ENCODE measurements at regions not wholly inside any gene's neighbourhood (a gene's known extent, or its start where the extent isn't known, plus 50 kb on each side); places are given as distances from the start of the nearest gene placed in this dataset.

GRCh38 chr15:95795386-95795785 is 535.1 kb upstream of the NR2F2 start:
- CTCF ChIA-PET, result no interaction called here
- DNase-seq (no peak), ATAC-seq (no peak)
- Mint-ChIP-seq H3K4me1 (ENCODE audit: low read depth) (no peaks in the 10 kb centered on the region), H3K27ac (no peak overlapping the region), H3K9me3 (no peaks in the 10 kb centered on the region), H3K36me3 (ENCODE audit: low read depth) (no peaks in the 10 kb centered on the region), H3K27me3 (peaks cover 7% of the 10 kb centered on the region), H3K4me3 (no peak overlapping the region)
- intact Hi-C loops (cut with micrococcal nuclease), result no loop called here
- TF ChIP-seq CTCF (IDR thresholded peaks at IDR 0.05), result no peak
- POLR2A ChIA-PET, result no interaction called here

DNA sequence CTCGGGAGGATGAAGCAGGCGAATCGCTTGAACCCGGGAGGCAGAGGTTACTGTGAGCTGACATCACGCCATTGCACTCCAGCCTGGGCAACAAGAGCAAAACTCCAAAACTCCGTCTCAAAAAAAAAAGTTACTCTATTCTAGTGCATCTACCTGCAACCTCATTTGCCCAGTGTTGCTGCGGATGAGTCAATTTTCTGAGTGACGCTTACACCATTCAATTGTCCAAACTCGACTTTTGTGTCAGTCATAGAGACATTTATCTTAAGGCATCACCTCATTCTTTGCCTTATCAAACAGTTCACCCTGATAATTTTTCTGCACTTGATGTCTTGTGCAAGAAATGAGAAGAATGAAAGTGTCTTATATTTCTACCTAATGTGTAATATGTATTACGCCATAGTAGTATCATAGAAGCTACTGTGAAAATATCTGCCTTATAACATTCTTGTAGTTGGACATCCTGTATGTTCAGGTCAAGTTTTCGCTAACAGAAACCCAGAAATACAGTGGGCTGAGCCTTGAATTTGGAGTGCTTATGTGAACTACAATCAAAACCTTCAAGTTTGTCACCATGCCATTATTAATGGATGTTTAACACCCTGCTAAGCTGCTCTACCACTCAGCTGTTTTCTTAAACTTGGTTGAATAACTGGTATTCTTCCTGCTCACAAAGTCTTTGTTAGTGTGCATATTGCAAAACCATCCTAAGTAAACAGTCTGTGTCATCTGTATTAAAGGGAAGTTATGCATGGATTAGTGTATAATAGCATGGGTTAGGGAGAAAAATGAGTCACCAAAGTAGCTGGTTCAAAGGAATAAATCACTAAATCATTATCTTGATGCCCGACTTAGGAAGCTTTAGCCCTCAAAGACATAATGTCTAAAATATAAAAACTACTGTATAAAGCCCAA is 531.0 kb upstream of the NR2F2 start:
- H3K27ac Mint-ChIP-seq, result no peak overlapping the region
- no peaks in the 10 kb centered on the region for H3K9me3 Mint-ChIP-seq
- no peak overlapping the region for H3K4me3 Mint-ChIP-seq
- no peaks in the 10 kb centered on the region for H3K36me3 Mint-ChIP-seq (ENCODE audit: low read depth)
- no peak for TF ChIP-seq CTCF (IDR thresholded peaks at IDR 0.05)
- CTCF ChIA-PET, result interaction anchor here (1.1 kb wide), 1 partner anchor 91 kb away, joined by 3 read pairs; no protein-coding TSS in a partner anchor
- POLR2A ChIA-PET, result no interaction called here
- DNase-seq (no peak), ATAC-seq (no peak)
- peaks cover 4% of the 10 kb centered on the region for H3K27me3 Mint-ChIP-seq
- H3K4me1 Mint-ChIP-seq (ENCODE audit: low read depth), result no peaks in the 10 kb centered on the region
- intact Hi-C loops (cut with micrococcal nuclease), result no loop called here

DNA sequence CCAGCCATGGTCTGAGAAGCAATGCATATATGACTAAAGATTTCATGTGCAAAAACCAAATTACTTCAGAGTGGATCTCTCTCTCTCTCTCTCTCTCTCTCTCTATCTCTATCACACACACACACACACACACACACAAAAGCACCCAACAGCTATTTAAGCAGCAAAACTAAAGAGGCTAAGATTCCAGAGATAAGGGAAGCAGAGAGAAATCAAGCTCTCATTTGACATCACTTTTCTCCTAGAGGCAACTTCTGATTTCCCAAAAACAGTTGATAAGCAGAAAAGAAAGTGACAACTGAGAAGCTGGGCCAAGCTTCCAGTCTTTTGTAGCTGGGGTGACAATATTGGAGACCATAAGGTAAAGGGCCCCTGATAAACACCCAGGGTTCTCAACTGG is 526.0 kb upstream of the NR2F2 start:
- no peak overlapping the region for H3K27ac Mint-ChIP-seq
- ChIA-PET POLR2A (no interaction called here), CTCF (no interaction called here)
- H3K4me1 Mint-ChIP-seq (ENCODE audit: low read depth), result no peaks in the 10 kb centered on the region
- no peak for ATAC-seq
- no peak for TF ChIP-seq CTCF (IDR thresholded peaks at IDR 0.05)
- no peaks in the 10 kb centered on the region for H3K27me3 Mint-ChIP-seq
- H3K9me3 Mint-ChIP-seq, result peaks cover 2% of the 10 kb centered on the region
- DNase-seq, result no peak
- no peaks in the 10 kb centered on the region for H3K36me3 Mint-ChIP-seq (ENCODE audit: low read depth)
- H3K4me3 Mint-ChIP-seq, result no peak overlapping the region
- intact Hi-C loops (cut with micrococcal nuclease), result no loop called here

DNA sequence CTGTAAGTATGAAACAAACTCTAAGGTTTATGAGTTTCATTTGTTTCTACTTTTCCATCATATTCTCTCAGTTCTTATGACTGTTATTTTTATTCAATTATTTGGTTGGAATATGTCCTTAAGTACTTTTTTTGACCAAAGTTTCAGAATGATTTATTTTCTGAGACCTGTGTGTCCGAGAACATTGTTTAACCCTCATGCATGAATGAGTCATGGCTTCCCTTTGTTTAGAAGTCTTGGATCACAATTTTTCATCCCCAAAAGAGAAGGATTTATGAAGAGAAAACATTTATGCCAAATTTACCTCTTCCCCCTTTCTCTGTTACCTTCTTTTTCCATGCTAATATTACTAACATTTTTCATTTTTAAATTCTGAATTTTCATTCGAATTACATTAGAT is 518.0 kb upstream of the NR2F2 start:
- ATAC-seq (no peak), DNase-seq (no peak)
- TF ChIP-seq CTCF (IDR thresholded peaks at IDR 0.05), result no peak
- Mint-ChIP-seq H3K27ac (no peak overlapping the region), H3K4me1 (ENCODE audit: low read depth) (no peaks in the 10 kb centered on the region), H3K9me3 (no peaks in the 10 kb centered on the region), H3K27me3 (peaks cover 1% of the 10 kb centered on the region), H3K4me3 (no peak overlapping the region), H3K36me3 (ENCODE audit: low read depth) (no peaks in the 10 kb centered on the region)
- CTCF ChIA-PET, result no interaction called here
- POLR2A ChIA-PET, result no interaction called here
- intact Hi-C loops (cut with micrococcal nuclease), result no loop called here

- Mint-ChIP-seq H3K4me1 (ENCODE audit: low read depth) (no peaks in the 10 kb centered on the region), H3K36me3 (ENCODE audit: low read depth) (no peaks in the 10 kb centered on the region), H3K27ac (no peak overlapping the region), H3K9me3 (no peaks in the 10 kb centered on the region), H3K27me3 (peaks cover 1% of the 10 kb centered on the region), H3K4me3 (no peak overlapping the region)
- ChIA-PET CTCF (no interaction called here), POLR2A (no interaction called here)
- TF ChIP-seq CTCF (IDR thresholded peaks at IDR 0.05), result no peak
- DNase-seq (no peak), ATAC-seq (no peak)
- intact Hi-C loops (cut with micrococcal nuclease), result no loop called here
Observed at GRCh38 chr15:95814908-95815307, 515.6 kb upstream of the NR2F2 start.

Data from activated CD8-positive, alpha-beta T cell treated with anti-CD3 and anti-CD28 coated beads for 36 hours (primary cell).